GM19455 (cell line): ENCODE measurements at regions not wholly inside any gene's neighbourhood (a gene's known extent, or its start where the extent isn't known, plus 50 kb on each side); places are given as distances from the start of the nearest gene placed in this dataset.

Source experiments
- ATAC-seq: cut with Tn5 transposase; IDR thresholded peaks from one replicate; pipeline ENCODE4 v1.9.1; 2021; ENCODE audit not compliant: unreplicated experiment

GRCh38 chr22:25366408-25366807, 147.0 kb downstream of the CRYBB2 start:
- no peak for ATAC-seq

DNA sequence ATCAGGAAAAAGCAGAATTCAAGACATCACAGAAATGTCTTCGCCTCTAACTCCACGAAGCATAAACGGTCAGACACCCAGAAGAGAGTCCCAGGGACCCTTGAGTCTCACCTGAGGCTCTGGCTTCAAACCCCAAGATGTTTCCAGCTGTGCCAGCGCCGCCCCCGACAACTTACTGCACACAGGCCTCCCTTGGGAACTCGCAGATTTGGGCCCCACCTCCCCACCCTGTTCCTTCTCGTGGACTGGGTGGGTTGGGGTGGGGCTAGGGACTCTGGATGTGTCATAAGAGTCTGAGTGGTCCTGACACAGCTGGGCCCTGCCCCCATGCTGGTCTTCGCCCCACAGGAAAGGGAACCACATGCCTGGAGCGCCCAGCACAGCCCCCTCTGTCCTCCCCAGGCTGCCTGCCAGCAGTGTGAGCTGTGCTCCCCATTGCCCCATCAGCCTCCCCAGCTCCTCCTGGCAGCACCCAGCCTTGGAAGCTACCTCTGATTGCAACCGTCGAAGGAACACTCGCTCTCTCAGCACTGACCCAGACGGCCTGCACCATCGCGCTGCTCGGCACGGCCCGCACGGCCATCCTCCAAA, 147.5 kb downstream of the CRYBB2 start:
- ATAC-seq: no peak

- no peak for ATAC-seq
These were observed 148.3 kb downstream of the CRYBB2 start for GRCh38 chr22:25367756-25368155.

DNA sequence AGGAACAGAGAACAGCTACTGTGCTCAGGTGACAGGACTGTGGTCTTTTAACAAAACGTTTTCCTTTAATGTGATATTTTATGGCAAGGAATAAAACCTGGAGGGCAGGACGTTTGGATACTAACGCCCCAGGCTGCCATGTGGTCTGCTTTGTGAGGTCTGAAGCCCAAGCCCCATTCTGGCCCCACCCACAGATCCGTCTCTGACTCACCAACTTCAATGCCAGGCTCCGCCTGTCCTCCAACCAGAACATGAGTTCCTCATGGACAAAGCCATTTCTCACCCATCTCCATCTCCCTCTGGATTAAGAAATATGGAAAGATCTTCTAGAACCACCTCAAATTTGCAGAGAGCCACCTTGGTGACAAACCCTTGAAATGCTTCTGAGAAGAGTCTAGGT, 148.8 kb downstream of the CRYBB2 start:
- ATAC-seq: no peak

- ATAC-seq: no peak
These were observed 149.6 kb downstream of the CRYBB2 start for GRCh38 chr22:25369041-25369440.

GRCh38 chr22:25370322-25370721, 150.9 kb downstream of the CRYBB2 start:
- no peak for ATAC-seq

DNA sequence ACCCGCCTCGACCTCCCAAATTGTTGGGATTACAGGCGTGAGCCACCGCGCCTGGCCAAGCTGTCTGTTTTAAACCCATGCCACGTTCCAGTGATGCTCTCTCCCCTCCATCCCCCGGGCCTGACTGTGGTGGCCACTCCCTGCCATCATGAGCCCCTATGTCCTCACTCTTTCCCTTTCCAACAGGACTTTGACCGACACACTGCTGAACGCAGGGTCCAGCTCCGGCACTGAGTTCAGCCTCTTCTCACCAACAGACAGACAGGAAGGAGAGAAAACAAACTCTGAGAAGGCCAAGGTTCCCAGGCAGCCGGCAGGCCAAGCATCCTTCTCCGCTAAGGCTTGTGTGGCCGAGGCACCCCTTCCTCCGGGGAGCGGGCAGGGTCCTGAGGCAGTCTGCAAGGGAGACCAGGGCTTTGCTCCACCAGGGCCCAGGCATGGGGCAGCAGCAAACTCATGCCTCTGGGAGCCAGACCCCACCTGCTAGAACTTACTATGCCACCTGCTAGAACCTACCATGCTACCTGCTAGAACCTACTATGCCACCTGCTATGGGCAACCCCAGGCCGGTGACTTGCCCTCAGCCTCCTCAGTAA, 152.7 kb downstream of the CRYBB2 start:
- ATAC-seq: no peak

GRCh38 chr22:25373961-25374360, 154.5 kb downstream of the CRYBB2 start:
- no peak for ATAC-seq

DNA sequence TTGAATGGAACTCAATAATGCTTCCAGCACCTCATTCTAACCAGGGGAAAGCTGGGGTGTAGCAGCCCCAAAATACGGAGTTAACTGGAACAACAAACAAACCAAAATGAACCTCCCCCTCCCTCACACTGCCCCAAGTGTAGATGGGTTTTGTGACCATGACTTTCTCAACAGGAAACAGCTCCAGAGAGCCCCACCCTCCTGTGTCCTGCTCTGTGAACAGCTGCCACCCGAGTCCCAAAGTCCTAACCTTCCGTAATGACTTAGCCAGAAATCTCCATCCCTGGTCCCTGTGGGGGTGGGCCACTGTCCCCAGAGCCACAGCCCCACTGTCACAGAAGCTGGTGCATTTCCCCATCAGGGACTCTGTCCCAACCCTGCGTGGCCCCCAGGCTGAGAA, 155.4 kb downstream of the CRYBB2 start:
- no peak for ATAC-seq

- ATAC-seq: no peak
These were observed 156.2 kb downstream of the CRYBB2 start for GRCh38 chr22:25375683-25376082.

DNA sequence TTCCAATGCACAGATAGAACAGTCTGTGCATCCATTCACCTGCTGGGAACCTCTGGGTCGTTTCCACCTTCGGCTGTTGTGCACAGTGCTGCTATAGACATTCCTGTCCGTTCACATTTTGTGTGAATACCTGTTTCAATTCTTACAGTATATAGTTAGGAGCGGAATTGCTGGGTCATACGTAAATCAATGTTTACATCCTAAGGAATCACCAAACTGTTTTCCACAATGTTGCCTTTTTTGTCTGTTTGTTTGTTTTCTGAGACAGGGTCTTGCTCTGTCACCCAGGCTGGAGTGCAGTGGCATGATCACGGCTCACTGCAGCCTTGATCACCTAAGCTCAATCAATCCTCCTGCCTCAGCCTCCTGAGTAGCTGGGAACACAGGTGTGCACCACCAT, 158.3 kb downstream of the CRYBB2 start:
- no peak for ATAC-seq

DNA sequence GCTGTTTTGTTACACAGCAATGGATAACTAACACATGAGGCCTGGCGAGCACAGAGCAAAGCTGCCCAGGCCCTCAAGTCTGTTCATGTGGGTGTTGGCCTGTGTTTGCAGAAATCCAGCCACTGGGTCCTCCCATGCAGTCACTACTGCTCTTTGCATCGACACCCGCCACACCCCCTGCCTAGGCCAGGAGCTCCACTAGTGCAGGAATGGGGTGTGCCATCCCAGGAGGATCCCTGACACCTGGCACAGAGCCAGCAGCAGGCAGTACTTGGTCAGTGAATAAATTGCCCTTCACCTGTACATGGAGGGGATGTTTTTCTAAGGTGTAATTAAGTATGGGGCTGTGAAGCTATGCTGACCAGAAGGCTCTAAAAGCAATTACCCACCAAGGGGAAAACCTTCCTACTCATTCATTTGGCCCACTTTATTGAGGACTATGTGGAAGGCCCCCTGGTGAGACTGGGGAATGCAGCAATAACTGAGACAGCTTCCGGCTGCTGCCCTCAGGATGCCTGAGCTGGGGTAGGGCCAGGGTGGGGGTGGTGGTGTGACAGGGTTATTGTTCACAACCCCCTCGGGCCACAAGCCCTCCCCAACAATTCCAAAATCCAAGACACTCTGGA, 160.8 kb downstream of the CRYBB2 start:
- no peak for ATAC-seq

DNA sequence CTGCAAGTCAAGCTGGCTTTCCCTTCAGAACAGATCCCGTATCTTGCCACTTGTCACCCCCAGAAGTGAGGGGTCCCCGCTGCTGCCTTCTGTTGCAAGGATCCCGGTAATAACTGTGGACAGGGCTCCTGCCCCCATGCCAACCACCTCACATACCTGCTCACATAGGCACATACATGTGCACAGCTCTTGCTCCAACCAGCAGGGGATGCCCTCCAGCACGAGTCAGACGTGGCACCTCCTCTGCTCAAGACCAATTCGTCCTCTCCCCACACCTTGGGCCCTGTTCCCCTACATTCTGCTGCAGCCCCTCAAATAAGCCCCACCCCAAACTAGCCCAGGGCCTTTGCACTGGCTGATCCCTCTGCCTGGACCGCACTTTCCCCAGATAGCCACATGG, 163.3 kb downstream of the CRYBB2 start:
- no peak for ATAC-seq

- ATAC-seq: no peak
These were observed 163.9 kb downstream of the CRYBB2 start for GRCh38 chr22:25383278-25383820.

GRCh38 chr22:25383892-25384291, 164.5 kb downstream of the CRYBB2 start:
- no peak for ATAC-seq

- ATAC-seq: no peak
These were observed 167.1 kb downstream of the CRYBB2 start for GRCh38 chr22:25386538-25386884.

- no peak for ATAC-seq
These were observed 169.0 kb downstream of the CRYBB2 start for GRCh38 chr22:25388415-25388814.

GRCh38 chr22:25388866-25389540, 169.6 kb downstream of the CRYBB2 start:
- ATAC-seq: no peak

- no peak for ATAC-seq
These were observed 170.1 kb downstream of the CRYBB2 start for GRCh38 chr22:25389541-25389919.

GRCh38 chr22:25390297-25391240, 171.1 kb downstream of the CRYBB2 start:
- no peak for ATAC-seq

DNA sequence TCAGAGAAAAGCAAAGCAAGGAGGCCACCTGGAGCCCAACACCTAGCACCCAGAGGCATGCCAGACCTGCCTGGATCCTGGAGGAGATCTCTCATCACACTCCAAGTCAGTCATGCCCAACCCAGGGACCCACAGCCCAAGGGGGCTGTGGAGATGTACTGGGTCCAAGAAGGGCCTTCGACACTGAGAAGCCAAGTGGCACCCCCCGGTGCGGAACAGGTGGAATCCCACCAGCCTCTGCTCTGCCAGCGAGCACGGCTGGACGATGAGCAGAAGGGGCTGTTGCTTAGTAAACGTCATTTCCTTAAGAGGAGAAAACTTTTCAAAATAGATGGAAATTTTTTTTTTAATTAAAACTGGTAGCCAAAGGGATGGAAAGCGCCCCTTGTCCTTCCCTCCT, 171.9 kb upstream of the GRK3 start:
- no peak for ATAC-seq
